ENCODE measurements at regions not wholly inside any gene's neighbourhood (a gene's known extent, or its start where the extent isn't known, plus 50 kb on each side); places are given as distances from the start of the nearest gene placed in this dataset.

DNA sequence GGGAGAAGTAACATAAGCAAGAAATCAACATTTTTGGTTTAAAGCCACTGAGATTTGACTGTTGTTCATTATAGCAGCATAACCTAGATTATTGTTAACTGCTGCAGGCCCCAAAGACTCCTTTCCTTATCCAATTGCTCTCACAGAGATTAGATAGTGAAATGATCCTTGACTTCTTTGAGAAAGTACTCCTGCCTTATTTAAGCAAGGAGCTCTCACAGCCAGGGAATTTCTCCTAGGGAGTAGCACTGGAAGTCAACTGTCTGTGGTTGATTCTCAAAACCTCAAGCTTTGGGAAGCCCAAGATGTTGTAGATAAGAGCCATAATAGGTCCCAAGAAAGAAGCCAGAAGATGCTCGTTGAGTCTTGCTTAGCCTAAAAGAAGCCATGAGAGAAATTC lies 151.8 kb upstream of the TSC22D2 start:
- TF ChIP-seq, protein P1, sequence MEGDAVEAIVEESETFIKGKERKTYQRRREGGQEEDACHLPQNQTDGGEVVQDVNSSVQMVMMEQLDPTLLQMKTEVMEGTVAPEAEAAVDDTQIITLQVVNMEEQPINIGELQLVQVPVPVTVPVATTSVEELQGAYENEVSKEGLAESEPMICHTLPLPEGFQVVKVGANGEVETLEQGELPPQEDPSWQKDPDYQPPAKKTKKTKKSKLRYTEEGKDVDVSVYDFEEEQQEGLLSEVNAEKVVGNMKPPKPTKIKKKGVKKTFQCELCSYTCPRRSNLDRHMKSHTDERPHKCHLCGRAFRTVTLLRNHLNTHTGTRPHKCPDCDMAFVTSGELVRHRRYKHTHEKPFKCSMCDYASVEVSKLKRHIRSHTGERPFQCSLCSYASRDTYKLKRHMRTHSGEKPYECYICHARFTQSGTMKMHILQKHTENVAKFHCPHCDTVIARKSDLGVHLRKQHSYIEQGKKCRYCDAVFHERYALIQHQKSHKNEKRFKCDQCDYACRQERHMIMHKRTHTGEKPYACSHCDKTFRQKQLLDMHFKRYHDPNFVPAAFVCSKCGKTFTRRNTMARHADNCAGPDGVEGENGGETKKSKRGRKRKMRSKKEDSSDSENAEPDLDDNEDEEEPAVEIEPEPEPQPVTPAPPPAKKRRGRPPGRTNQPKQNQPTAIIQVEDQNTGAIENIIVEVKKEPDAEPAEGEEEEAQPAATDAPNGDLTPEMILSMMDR (IDR thresholded peaks at IDR 0.05; ENCODE audit: insufficient read depth, low read length, poor library complexity, severe bottlenecking), result no peak
- TF ChIP-seq EZH2phosphoT487 (conservative IDR thresholded peaks at IDR 0.05; ENCODE audit: low read length), result no peak
